ENCODE measurements at regions not wholly inside any gene's neighbourhood (a gene's known extent, or its start where the extent isn't known, plus 50 kb on each side); places are given as distances from the start of the nearest gene placed in this dataset.

DNA sequence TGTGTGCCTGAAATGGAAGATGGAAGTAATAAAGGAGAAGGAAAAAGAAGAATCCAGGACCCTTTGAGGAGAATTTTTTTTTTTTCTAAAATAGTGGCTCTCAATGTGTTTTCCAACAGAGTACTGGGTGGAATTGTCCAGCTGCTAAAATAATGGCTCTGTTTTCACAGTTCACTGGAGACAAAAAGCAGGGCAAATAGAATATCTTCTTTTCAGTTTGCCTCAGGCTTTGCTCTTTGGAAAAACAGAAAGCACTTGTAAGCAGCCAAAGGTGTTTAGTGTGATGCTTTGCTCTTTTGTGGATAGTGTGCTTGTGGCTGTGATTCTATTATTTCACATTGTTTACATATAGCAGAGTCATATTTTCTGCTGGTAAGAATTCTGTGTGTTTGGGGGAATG lies 77.4 kb upstream of the MROH9 start:
- Histone ChIP-seq H3K4me2 (ENCODE audit: low read length) (no peak overlapping the region), H3K4me3 (replicated peaks in 1 of 2; ENCODE audit: low read depth in 1 of 2, low read length in 2 of 2) (no peak overlapping the region), H3K36me3 (ENCODE audit: control insufficient read depth in 1 of 2, insufficient read depth in 2 of 2, low read length in 2 of 2) (no peaks in the 10 kb centered on the region), H3K27ac (ENCODE audit: low read depth, low read length) (no peak overlapping the region), H2AFZ (ENCODE audit: low read depth, low read length, poor library complexity, severe bottlenecking) (no peak overlapping the region), H3K27me3 (ENCODE audit: insufficient read depth, low read length) (no peaks in the 10 kb centered on the region), H3K4me1 (ENCODE audit: control insufficient read depth in 1 of 2, insufficient read depth in 2 of 2, low read length in 2 of 2) (no peaks in the 10 kb centered on the region), H3K9me2 (ENCODE audit: insufficient read depth) (peaks cover 3% of the 10 kb centered on the region; the same call in 1 of the 2 replicates), H3K9ac (ENCODE audit: low read length) (no peak overlapping the region), H3K9me3 (ENCODE audit: control insufficient read depth in 1 of 2, insufficient read depth in 1 of 2, low read depth in 1 of 2, low read length in 2 of 2) (no peaks in the 10 kb centered on the region), H3K79me2 (ENCODE audit: insufficient read depth, low read length) (no peaks in the 10 kb centered on the region), H4K20me1 (ENCODE audit: insufficient read depth) (no peaks in the 10 kb centered on the region)
- ATAC-seq: no peak
- ChIA-PET CTCF (no interaction called here), RAD21 (ENCODE audit: low non-redundant PET in 1 of 2, low total read pairs in 2 of 2, uncharacterized antibody in 2 of 2, unreplicated experiment in 2 of 2) (no interaction called here), POLR2A (no interaction called here)
- BruUV-seq (replicated peaks): no TSS peak
- TF ChIP-seq, protein P1, sequence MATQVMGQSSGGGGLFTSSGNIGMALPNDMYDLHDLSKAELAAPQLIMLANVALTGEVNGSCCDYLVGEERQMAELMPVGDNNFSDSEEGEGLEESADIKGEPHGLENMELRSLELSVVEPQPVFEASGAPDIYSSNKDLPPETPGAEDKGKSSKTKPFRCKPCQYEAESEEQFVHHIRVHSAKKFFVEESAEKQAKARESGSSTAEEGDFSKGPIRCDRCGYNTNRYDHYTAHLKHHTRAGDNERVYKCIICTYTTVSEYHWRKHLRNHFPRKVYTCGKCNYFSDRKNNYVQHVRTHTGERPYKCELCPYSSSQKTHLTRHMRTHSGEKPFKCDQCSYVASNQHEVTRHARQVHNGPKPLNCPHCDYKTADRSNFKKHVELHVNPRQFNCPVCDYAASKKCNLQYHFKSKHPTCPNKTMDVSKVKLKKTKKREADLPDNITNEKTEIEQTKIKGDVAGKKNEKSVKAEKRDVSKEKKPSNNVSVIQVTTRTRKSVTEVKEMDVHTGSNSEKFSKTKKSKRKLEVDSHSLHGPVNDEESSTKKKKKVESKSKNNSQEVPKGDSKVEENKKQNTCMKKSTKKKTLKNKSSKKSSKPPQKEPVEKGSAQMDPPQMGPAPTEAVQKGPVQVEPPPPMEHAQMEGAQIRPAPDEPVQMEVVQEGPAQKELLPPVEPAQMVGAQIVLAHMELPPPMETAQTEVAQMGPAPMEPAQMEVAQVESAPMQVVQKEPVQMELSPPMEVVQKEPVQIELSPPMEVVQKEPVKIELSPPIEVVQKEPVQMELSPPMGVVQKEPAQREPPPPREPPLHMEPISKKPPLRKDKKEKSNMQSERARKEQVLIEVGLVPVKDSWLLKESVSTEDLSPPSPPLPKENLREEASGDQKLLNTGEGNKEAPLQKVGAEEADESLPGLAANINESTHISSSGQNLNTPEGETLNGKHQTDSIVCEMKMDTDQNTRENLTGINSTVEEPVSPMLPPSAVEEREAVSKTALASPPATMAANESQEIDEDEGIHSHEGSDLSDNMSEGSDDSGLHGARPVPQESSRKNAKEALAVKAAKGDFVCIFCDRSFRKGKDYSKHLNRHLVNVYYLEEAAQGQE (IDR thresholded peaks at IDR 0.05; ENCODE audit: low read depth): no peak
- TF ChIP-seq TCF7L2 (IDR thresholded peaks at IDR 0.05; ENCODE audit: borderline replicate concordance, extremely low read depth, insufficient read depth, insufficient read length): no peak
- no peak for TF ChIP-seq ELF1 (IDR thresholded peaks at IDR 0.05; ENCODE audit: borderline replicate concordance, low read depth)
- TF ChIP-seq CBX3 (IDR thresholded peaks at IDR 0.05; ENCODE audit: low read depth): no peak
- no peak for TF ChIP-seq EZH2phosphoT487 (IDR thresholded peaks at IDR 0.05; ENCODE audit: borderline replicate concordance)
- no peak for TF ChIP-seq FOSL1 (IDR thresholded peaks at IDR 0.05; ENCODE audit: low read depth)
- TF ChIP-seq SIN3A (IDR thresholded peaks at IDR 0.05; ENCODE audit: low read depth): no peak
- no peak for TF ChIP-seq RAD21 (IDR thresholded peaks at IDR 0.05; ENCODE audit: low read depth)
- no peak for TF ChIP-seq SP1 (IDR thresholded peaks at IDR 0.05; ENCODE audit: low read depth)
- TF ChIP-seq, protein P2, sequence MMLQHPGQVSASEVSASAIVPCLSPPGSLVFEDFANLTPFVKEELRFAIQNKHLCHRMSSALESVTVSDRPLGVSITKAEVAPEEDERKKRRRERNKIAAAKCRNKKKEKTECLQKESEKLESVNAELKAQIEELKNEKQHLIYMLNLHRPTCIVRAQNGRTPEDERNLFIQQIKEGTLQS (IDR thresholded peaks at IDR 0.05): no peak
- TF ChIP-seq, protein P3, sequence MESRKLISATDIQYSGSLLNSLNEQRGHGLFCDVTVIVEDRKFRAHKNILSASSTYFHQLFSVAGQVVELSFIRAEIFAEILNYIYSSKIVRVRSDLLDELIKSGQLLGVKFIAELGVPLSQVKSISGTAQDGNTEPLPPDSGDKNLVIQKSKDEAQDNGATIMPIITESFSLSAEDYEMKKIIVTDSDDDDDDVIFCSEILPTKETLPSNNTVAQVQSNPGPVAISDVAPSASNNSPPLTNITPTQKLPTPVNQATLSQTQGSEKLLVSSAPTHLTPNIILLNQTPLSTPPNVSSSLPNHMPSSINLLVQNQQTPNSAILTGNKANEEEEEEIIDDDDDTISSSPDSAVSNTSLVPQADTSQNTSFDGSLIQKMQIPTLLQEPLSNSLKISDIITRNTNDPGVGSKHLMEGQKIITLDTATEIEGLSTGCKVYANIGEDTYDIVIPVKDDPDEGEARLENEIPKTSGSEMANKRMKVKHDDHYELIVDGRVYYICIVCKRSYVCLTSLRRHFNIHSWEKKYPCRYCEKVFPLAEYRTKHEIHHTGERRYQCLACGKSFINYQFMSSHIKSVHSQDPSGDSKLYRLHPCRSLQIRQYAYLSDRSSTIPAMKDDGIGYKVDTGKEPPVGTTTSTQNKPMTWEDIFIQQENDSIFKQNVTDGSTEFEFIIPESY (IDR thresholded peaks at IDR 0.05; ENCODE audit: extremely low read depth, insufficient replicate concordance, low read length): no peak
- TF ChIP-seq, protein P4, sequence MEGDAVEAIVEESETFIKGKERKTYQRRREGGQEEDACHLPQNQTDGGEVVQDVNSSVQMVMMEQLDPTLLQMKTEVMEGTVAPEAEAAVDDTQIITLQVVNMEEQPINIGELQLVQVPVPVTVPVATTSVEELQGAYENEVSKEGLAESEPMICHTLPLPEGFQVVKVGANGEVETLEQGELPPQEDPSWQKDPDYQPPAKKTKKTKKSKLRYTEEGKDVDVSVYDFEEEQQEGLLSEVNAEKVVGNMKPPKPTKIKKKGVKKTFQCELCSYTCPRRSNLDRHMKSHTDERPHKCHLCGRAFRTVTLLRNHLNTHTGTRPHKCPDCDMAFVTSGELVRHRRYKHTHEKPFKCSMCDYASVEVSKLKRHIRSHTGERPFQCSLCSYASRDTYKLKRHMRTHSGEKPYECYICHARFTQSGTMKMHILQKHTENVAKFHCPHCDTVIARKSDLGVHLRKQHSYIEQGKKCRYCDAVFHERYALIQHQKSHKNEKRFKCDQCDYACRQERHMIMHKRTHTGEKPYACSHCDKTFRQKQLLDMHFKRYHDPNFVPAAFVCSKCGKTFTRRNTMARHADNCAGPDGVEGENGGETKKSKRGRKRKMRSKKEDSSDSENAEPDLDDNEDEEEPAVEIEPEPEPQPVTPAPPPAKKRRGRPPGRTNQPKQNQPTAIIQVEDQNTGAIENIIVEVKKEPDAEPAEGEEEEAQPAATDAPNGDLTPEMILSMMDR (IDR thresholded peaks at IDR 0.05 in 2 of 3, conservative IDR thresholded peaks at IDR 0.05 in 1 of 3; ENCODE audit: borderline replicate concordance in 1 of 3, insufficient read depth in 1 of 3, low read depth in 2 of 3, low read length in 2 of 3): no peak
- TF ChIP-seq, protein P5, sequence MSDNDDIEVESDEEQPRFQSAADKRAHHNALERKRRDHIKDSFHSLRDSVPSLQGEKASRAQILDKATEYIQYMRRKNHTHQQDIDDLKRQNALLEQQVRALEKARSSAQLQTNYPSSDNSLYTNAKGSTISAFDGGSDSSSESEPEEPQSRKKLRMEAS (IDR thresholded peaks at IDR 0.05): no peak
- TF ChIP-seq EZH2 (IDR thresholded peaks at IDR 0.05): no peak
- DNase-seq (ENCODE audit: low read depth, low spot score): no peak
- intact Hi-C loops (cut with micrococcal nuclease): no loop called here
